SK-N-SH (cell line): ENCODE measurements at regions not wholly inside any gene's neighbourhood (a gene's known extent, or its start where the extent isn't known, plus 50 kb on each side); places are given as distances from the start of the nearest gene placed in this dataset.

Source experiments
- CTCF ChIA-PET: fragments of 300-600, 350-600 bp; formaldehyde crosslinking; extraction: SDS; loops from one replicate; lab custom pipeline; 2021; lab: Yijun Ruan, JAX
- POLR2A ChIA-PET: fragments of 350-600 bp; sonication (Branson Sonifier 250); formaldehyde crosslinking; extraction: SDS; loops from one replicate; lab custom pipeline; 2020; ENCODE audit warnings: antibody characterized with exemption, inconsistent platforms; lab: Yijun Ruan, JAX
- DNase-seq: peaks from one replicate; pipeline ENCODE4 v3.0.0; 2012
- H2AFZ ChIP-seq: fragments of 200-600 bp; sonication (generic); 2 replicates; pipeline ENCODE4 v1.8.1; 2016; ENCODE audit warnings: antibody characterized with exemption, mild to moderate bottlenecking, low read depth
- H3F3A ChIP-seq: fragments of 200-600 bp; sonication (generic); replicated peaks from 2 replicates; pipeline ENCODE3; 2016; ENCODE audit warnings: antibody characterized with exemption, mild to moderate bottlenecking; ENCODE audit not compliant: insufficient read depth
- H3K27ac ChIP-seq, 2 experiments: fragments of 200-500 bp in 1 of 2; fragments of 200-600 bp in 1 of 2; sonication (Bioruptor generic) in 1 of 2; sonication (generic), shearing (Covaris generic) in 1 of 2; 2 replicates each; pipeline versions ENCODE4 v1.5.1 to v1.6.1; 2014 to 2016; ENCODE audit warnings: low read depth in 2 of 2, inconsistent platforms in 1 of 2, low read length in 1 of 2, mild to moderate bottlenecking in 1 of 2, mixed read lengths in 1 of 2
- H3K27me3 ChIP-seq: fragments of 200-600 bp; sonication (generic), shearing (Covaris generic); 2 replicates; pipeline ENCODE4 v1.6.1; 2016; ENCODE audit warnings: mixed run types; ENCODE audit not compliant: insufficient read depth
- H3K36me3 ChIP-seq, 2 experiments: fragments of 200-500 bp in 1 of 2; fragments of 200-600 bp in 1 of 2; sonication (Bioruptor generic) in 1 of 2; sonication (generic) in 1 of 2; replicated peaks in 1 of 2; 2 replicates each; pipeline versions ENCODE3 to v1.5.1; 2014 to 2016; ENCODE audit warnings: low read length in 1 of 2, mild to moderate bottlenecking in 1 of 2; ENCODE audit not compliant: insufficient read depth in 2 of 2, control insufficient read depth in 1 of 2
- H3K4me1 ChIP-seq, 2 experiments: fragments of 200-500 bp in 1 of 2; fragments of 200-600 bp in 1 of 2; sonication (Bioruptor generic) in 1 of 2; sonication (generic), shearing (Covaris generic) in 1 of 2; 2 replicates each; pipeline versions ENCODE4 v1.5.1 to v1.6.1; 2014 to 2016; ENCODE audit warnings: low read depth in 1 of 2, low read length in 1 of 2, mixed run types in 1 of 2; ENCODE audit not compliant: insufficient read depth in 2 of 2, control insufficient read depth in 1 of 2
- H3K4me2 ChIP-seq: fragments of 200-600 bp; sonication (generic), shearing (Covaris generic); 2 replicates; pipeline ENCODE4 v1.6.1; 2017; ENCODE audit warnings: mixed run types
- H3K4me3 ChIP-seq, 2 experiments: fragments of 200-500 bp in 1 of 2; fragments of 200-600 bp in 1 of 2; sonication (Bioruptor generic) in 1 of 2; sonication (generic), shearing (Covaris generic) in 1 of 2; 2 replicates each; pipeline versions ENCODE4 v1.5.1 to v1.8.1; 2014 to 2016; ENCODE audit warnings: low read depth in 2 of 2, inconsistent platforms in 1 of 2, low read length in 1 of 2, mild to moderate bottlenecking in 1 of 2, mixed read lengths in 1 of 2, moderate library complexity in 1 of 2
- H3K79me2 ChIP-seq: fragments of 200-600 bp; sonication (generic); 2 replicates; pipeline ENCODE4 v1.8.1; 2017; ENCODE audit warnings: mild to moderate bottlenecking; ENCODE audit not compliant: insufficient read depth
- H3K9ac ChIP-seq: fragments of 200-600 bp; sonication (generic); 2 replicates; pipeline ENCODE4 v1.6.1; 2017; ENCODE audit warnings: mixed run types
- H3K9me2 ChIP-seq: fragments of 200-600 bp; sonication (generic); 2 replicates; pipeline ENCODE4 v1.6.1; 2017; ENCODE audit warnings: mixed run types
- H3K9me3 ChIP-seq: fragments of 200-600 bp; sonication (generic); 2 replicates; pipeline ENCODE4 v1.6.1; 2017; ENCODE audit warnings: mixed run types, mild to moderate bottlenecking, moderate library complexity
- H4K20me1 ChIP-seq: fragments of 200-600 bp; sonication (generic); 2 replicates; pipeline ENCODE4 v1.6.1; 2017; ENCODE audit warnings: mild to moderate bottlenecking, mixed run types; ENCODE audit not compliant: insufficient read depth
- ELF1 ChIP-seq: IDR thresholded peaks from 2 replicates; pipeline ENCODE4 v1.4.0; 2012
- EP300 ChIP-seq, 2 experiments: IDR thresholded peaks; 2 replicates each; pipeline versions ENCODE4 v1.4.0 to v1.6.1; 2012; ENCODE audit warnings: borderline replicate concordance in 1 of 2, low read depth in 1 of 2, low read length in 1 of 2
- NFIC ChIP-seq: IDR thresholded peaks from 2 replicates; pipeline ENCODE4 v1.4.0; 2012; ENCODE audit warnings: borderline replicate concordance
- PBX3 ChIP-seq: IDR thresholded peaks from 2 replicates; pipeline ENCODE4; 2012
- POLR2AphosphoS5 ChIP-seq: IDR thresholded peaks from 2 replicates; pipeline ENCODE4 v1.6.1; 2012; ENCODE audit warnings: low read depth, low read length
- REST ChIP-seq: IDR thresholded peaks from 2 replicates; pipeline ENCODE4 v1.6.1; 2012; ENCODE audit warnings: mild to moderate bottlenecking, low read depth, low read length, moderate library complexity
- SIN3A ChIP-seq: IDR thresholded peaks from 2 replicates; pipeline ENCODE4 v1.6.1; 2012; ENCODE audit warnings: low read depth, mild to moderate bottlenecking, low read length, moderate library complexity, borderline replicate concordance
- SMC3 ChIP-seq: IDR thresholded peaks from 2 replicates; pipeline ENCODE4 v1.6.1; 2012; ENCODE audit warnings: low read depth, low read length, improper control_type of control experiment
- TAF1 ChIP-seq: IDR thresholded peaks from 2 replicates; pipeline ENCODE4 v1.6.1; 2012; ENCODE audit warnings: low read depth, mild to moderate bottlenecking, low read length, moderate library complexity, borderline replicate concordance
- TCF12 ChIP-seq: IDR thresholded peaks from 2 replicates; pipeline ENCODE4 v1.4.0; 2012
- TEAD4 ChIP-seq: IDR thresholded peaks from 2 replicates; pipeline ENCODE4 v1.4.0; 2012; ENCODE audit warnings: mild to moderate bottlenecking, borderline replicate concordance; ENCODE audit not compliant: insufficient read depth
- WGBS: methylation state at CpG from one replicate; pipeline ENCODE4 v1.1.6; 2017; ENCODE audit warnings: low lambda C conversion rate; 5-methylcytosine and 5-hydroxymethylcytosine counted together
- TF ChIP-seq, protein P1 (sequence below): IDR thresholded peaks from 2 replicates; pipeline ENCODE4 v1.4.0; 2012; ENCODE audit warnings: low read depth
- TF ChIP-seq, protein P2 (sequence below): fragments of 200-600 bp; sonication (generic); IDR thresholded peaks from 2 replicates; pipeline ENCODE4 v1.6.1; 2017; ENCODE audit warnings: antibody characterized with exemption, mild to moderate bottlenecking, moderate library complexity

DNA sequence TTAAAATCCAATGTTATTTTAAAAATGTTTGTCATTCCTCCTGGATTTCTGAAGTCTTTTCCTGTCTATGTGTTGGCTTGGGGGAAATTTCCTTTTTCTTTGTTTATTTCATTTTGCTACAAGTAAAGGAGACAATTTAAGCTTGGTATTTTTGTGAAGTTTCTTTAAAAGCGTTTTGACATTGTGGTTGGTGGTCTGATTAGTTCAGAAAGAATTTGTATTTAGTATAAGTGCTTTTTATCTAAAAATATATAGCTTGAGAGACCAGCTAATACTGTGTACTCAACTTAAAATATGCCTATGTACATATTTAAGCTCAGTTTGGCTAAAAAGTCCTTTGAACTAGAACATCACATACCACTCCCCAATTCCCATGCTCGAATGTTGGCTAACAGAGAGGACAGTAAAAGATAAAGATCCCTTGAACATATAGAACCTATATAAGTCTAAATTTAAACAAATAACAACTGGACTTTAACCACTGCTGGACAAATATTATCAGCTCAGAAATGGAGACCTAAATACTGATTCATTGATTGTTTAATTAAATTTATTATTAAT is 237.6 kb downstream of the TLE4 start:
- no peaks in the 10 kb centered on the region for H3K9me3 ChIP-seq
- H3K4me1 ChIP-seq = peaks cover 0 to 18% of the 10 kb centered on the region in 2 experiments; a peak in 2 of 4 replicates
- peak overlapping the region in 1 of 2 experiments; percentile 4; a peak in 1 of 4 replicates for H3K27ac ChIP-seq
- no peaks in the 10 kb centered on the region for H3K9me2 ChIP-seq
- H4K20me1 ChIP-seq = no peaks in the 10 kb centered on the region
- no peaks in the 10 kb centered on the region for H3K79me2 ChIP-seq
- no peak overlapping the region for H3K4me3 ChIP-seq
- ChIA-PET POLR2A (no interaction called here), CTCF (no interaction called here)
- no peaks in the 10 kb centered on the region for H3K27me3 ChIP-seq
- no peak overlapping the region for H2AFZ ChIP-seq
- H3K9ac ChIP-seq = no peak overlapping the region
- DNase-seq = no peak
- WGBS = 66% methylated on average over 2 of the region's 2 CpGs
- no peaks in the 10 kb centered on the region for H3K36me3 ChIP-seq
- H3F3A ChIP-seq = peaks cover 5% of the 10 kb centered on the region
- no peak for TF ChIP-seq TCF12
- no peak for TF ChIP-seq SMC3
- TF ChIP-seq, protein P1, sequence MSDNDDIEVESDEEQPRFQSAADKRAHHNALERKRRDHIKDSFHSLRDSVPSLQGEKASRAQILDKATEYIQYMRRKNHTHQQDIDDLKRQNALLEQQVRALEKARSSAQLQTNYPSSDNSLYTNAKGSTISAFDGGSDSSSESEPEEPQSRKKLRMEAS = no peak
- TF ChIP-seq PBX3 = no peak
- TF ChIP-seq EP300 (IDR thresholded peaks at IDR 0.05; ENCODE audit: borderline replicate concordance in 1 of 2, low read depth in 1 of 2, low read length in 1 of 2) = no peak
- TF ChIP-seq REST = no peak
- TF ChIP-seq TEAD4 = no peak
- TF ChIP-seq SIN3A = no peak
- TF ChIP-seq TAF1 = no peak
- TF ChIP-seq, protein P2, sequence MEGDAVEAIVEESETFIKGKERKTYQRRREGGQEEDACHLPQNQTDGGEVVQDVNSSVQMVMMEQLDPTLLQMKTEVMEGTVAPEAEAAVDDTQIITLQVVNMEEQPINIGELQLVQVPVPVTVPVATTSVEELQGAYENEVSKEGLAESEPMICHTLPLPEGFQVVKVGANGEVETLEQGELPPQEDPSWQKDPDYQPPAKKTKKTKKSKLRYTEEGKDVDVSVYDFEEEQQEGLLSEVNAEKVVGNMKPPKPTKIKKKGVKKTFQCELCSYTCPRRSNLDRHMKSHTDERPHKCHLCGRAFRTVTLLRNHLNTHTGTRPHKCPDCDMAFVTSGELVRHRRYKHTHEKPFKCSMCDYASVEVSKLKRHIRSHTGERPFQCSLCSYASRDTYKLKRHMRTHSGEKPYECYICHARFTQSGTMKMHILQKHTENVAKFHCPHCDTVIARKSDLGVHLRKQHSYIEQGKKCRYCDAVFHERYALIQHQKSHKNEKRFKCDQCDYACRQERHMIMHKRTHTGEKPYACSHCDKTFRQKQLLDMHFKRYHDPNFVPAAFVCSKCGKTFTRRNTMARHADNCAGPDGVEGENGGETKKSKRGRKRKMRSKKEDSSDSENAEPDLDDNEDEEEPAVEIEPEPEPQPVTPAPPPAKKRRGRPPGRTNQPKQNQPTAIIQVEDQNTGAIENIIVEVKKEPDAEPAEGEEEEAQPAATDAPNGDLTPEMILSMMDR = no peak
- no peak for TF ChIP-seq POLR2AphosphoS5
- no peak for TF ChIP-seq ELF1
- TF ChIP-seq NFIC = no peak
- no peak overlapping the region for H3K4me2 ChIP-seq
